ENCODE measurements at regions not wholly inside any gene's neighbourhood (a gene's known extent, or its start where the extent isn't known, plus 50 kb on each side); places are given as distances from the start of the nearest gene placed in this dataset.
A peak's percentile ranks its signal among the peaks of the same experiment; 100 is the strongest.

DNA sequence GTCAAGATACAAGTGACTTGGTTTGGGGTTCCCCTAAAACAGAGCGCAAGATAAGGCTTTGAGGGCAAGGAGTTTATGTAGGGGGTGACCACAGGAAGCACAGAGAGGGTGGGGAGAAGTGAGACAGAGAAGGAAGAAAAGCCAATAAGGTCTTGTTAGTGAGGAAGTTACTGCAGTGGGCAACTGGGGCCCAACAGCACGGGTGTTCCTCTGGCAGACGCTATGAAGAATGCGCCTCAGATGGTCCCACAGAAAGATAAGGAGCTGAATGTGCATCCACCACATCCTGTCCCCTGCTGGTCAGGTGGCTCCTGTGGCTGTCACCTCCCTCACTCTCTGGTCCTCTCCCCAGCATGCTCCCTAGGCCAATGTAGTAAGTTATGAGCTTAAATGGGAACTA, 333.5 kb downstream of the TSHZ3 start:
- Histone ChIP-seq H3K4me3 (no peak overlapping the region), H3K27me3 (no peaks in the 10 kb centered on the region), H3K36me3 (no peaks in the 10 kb centered on the region), H3K27ac (no peak overlapping the region), H3K9me3 (no peaks in the 10 kb centered on the region), H3K4me1 (no peaks in the 10 kb centered on the region)
- 46 to 59% methylated on average over 4 of the region's 4 CpGs for WGBS, 2 donors
- TF ChIP-seq EP300 (IDR thresholded peaks at IDR 0.05) (no peak), POLR2A (IDR thresholded peaks at IDR 0.05) (no peak), POLR2AphosphoS5 (IDR thresholded peaks at IDR 0.05) (no peak)
- TF ChIP-seq, protein P1, sequence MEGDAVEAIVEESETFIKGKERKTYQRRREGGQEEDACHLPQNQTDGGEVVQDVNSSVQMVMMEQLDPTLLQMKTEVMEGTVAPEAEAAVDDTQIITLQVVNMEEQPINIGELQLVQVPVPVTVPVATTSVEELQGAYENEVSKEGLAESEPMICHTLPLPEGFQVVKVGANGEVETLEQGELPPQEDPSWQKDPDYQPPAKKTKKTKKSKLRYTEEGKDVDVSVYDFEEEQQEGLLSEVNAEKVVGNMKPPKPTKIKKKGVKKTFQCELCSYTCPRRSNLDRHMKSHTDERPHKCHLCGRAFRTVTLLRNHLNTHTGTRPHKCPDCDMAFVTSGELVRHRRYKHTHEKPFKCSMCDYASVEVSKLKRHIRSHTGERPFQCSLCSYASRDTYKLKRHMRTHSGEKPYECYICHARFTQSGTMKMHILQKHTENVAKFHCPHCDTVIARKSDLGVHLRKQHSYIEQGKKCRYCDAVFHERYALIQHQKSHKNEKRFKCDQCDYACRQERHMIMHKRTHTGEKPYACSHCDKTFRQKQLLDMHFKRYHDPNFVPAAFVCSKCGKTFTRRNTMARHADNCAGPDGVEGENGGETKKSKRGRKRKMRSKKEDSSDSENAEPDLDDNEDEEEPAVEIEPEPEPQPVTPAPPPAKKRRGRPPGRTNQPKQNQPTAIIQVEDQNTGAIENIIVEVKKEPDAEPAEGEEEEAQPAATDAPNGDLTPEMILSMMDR (IDR thresholded peaks at IDR 0.05) = no peak
- DNase-seq (no peak), ATAC-seq (ENCODE audit: low FRiP score in 2 of 2) (no peak)

DNA sequence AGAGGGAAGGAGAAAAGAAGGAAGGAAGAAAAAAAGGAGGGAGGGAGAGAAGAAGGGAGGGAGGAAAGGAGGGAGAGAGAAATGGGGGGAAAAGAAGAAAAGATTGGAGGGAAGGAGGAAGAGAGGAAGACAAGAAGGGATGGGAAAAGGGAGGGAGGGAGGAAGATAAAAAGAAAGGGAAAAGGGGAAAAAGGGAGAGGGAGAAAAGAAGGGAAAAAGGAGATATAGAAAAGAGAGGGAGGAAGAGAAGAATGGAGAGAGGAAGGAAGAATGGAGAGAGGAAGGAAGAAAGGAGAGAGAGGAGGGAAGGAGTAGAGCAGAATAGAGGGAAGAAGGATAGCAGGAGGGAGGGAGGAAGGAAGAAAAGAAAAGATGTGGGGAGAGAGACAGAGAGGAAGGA, 334.6 kb downstream of the TSHZ3 start:
- H3K9me3 ChIP-seq = no peaks in the 10 kb centered on the region
- DNase-seq (no peak), ATAC-seq (ENCODE audit: low FRiP score in 2 of 2) (no peak)
- no peaks in the 10 kb centered on the region for H3K27me3 ChIP-seq
- TF ChIP-seq, protein P1 (IDR thresholded peaks at IDR 0.05) = no peak
- TF ChIP-seq POLR2AphosphoS5 (IDR thresholded peaks at IDR 0.05) (no peak), EP300 (IDR thresholded peaks at IDR 0.05) (no peak), POLR2A (IDR thresholded peaks at IDR 0.05) (no peak)
- no peaks in the 10 kb centered on the region for H3K36me3 ChIP-seq
- no peak overlapping the region for H3K27ac ChIP-seq
- no peaks in the 10 kb centered on the region for H3K4me1 ChIP-seq
- H3K4me3 ChIP-seq = no peak overlapping the region

DNA sequence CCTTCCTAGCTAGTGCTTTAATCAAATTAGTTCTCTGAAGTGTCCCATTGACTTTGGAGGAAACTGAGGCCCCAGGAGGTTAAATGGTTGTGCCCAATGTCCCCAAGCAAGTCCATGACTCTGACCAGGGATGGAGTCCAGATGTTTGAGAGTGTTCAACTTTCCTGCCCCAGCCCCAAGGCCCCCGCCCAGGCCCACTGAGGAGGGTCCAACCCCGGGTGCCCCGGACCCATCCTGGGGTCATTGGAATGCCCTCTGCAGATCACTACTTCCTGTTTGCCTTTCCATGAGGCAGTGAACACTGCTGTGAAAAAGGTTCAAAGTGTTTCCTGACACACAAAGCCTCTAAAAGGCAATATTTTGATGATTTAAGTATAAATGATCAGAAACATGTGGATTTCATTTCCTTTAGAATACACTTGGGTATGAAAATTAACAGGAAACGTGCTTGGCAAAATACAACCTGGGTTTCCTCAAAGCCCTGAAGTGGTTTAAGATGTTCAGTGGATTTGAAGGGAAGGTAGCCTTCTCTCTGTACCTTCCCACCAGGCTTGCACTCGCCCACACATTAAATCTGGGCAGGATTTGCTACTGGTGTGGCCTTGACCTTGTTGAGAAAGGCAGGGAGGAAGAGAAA, 335.7 kb downstream of the TSHZ3 start:
- 68 to 75% methylated on average over 5 of the region's 5 CpGs for WGBS, 2 donors
- Histone ChIP-seq H3K36me3 (no peaks in the 10 kb centered on the region), H3K4me1 (no peaks in the 10 kb centered on the region), H3K27ac (no peak overlapping the region), H3K27me3 (no peaks in the 10 kb centered on the region), H3K4me3 (no peak overlapping the region), H3K9me3 (no peaks in the 10 kb centered on the region)
- ATAC-seq (ENCODE audit: low FRiP score in 2 of 2) = no peak
- peak in 1 of 2 donors; percentile 52 for DNase-seq
- TF ChIP-seq POLR2A (IDR thresholded peaks at IDR 0.05) = no peak
- TF ChIP-seq, protein P1 (IDR thresholded peaks at IDR 0.05) = no peak
- TF ChIP-seq EP300 (IDR thresholded peaks at IDR 0.05) = no peak
- no peak for TF ChIP-seq POLR2AphosphoS5 (IDR thresholded peaks at IDR 0.05)

DNA sequence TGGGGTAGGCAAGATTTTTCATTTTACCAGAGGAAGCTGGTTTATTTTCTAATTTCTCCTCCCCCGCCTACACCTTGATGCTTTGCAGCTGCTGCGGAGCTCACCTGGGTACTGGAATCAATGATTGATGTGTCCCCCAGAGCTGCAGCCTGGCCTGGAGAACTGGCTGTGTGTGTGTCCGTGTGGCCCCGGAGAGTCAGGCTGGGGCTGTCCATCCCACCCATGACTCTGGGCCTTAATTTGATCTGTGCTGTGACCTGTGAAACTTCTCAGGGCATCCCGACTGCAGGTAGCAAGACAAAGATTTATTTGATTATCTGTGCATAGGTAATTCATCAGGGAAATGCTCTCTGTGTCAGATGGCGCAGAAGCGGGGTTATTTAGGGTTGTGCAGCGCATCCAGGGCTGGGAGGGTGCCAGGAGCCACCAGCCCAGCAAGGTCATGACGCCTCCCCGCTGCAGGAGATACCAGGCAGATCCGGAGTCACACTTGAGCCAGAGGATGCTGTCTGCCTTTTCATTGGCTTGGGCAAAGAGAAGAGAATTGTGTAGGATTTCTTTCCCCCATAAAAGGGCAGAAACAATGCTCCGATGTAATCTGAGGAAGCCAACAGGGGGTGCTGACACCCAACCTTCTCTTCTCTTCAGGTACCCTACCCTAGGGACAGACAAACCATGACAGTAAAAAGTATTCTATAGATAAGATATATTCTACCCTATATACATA, 346.6 kb downstream of the TSHZ3 start:
- ATAC-seq (ENCODE audit: low FRiP score in 2 of 2) = no peak
- DNase-seq = peak in 1 of 2 donors; percentile 18
- 64 to 67% methylated on average over 12 of the region's 12 CpGs for WGBS, 2 donors
- no peaks in the 10 kb centered on the region for H3K27me3 ChIP-seq
- H3K36me3 ChIP-seq = no peaks in the 10 kb centered on the region
- H3K4me1 ChIP-seq = no peaks in the 10 kb centered on the region
- TF ChIP-seq EP300 (IDR thresholded peaks at IDR 0.05) (no peak), POLR2AphosphoS5 (IDR thresholded peaks at IDR 0.05) (no peak), POLR2A (IDR thresholded peaks at IDR 0.05) (no peak)
- TF ChIP-seq, protein P1 (IDR thresholded peaks at IDR 0.05) = no peak
- H3K27ac ChIP-seq = no peak overlapping the region
- H3K4me3 ChIP-seq = no peak overlapping the region
- H3K9me3 ChIP-seq = no peaks in the 10 kb centered on the region

DNA sequence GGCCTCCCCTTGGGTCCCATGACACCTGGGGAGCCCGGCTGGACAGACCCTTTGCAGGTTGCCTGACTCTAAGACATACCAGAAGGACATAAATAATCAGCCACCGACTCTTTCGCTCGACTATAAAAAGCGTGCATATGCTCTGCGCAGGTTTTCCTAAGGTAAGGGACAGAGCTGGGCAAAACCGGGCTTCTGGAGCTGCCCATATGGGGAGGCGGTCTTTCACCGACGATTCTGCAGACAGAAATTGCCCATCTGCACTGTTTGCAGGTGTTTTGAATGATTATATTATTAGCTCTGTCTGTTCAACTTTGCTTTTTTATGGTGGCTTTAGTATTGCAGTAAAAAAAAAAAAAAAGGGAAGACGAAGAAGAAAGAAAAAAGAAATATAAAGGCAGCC, 347.2 kb downstream of the TSHZ3 start:
- 89 to 90% methylated on average over 11 of the region's 11 CpGs for WGBS, 2 donors
- no peak for DNase-seq
- TF ChIP-seq POLR2A (IDR thresholded peaks at IDR 0.05) = no peak
- ATAC-seq (ENCODE audit: low FRiP score in 2 of 2) = no peak
- Histone ChIP-seq H3K36me3 (no peaks in the 10 kb centered on the region), H3K27me3 (no peaks in the 10 kb centered on the region), H3K4me1 (no peaks in the 10 kb centered on the region), H3K4me3 (no peak overlapping the region), H3K27ac (no peak overlapping the region), H3K9me3 (no peaks in the 10 kb centered on the region)
